ENCODE measurements at regions not wholly inside any gene's neighbourhood (a gene's known extent, or its start where the extent isn't known, plus 50 kb on each side); places are given as distances from the start of the nearest gene placed in this dataset.
A peak's percentile ranks its signal among the peaks of the same experiment; 100 is the strongest.

- Histone ChIP-seq H3K27ac (ENCODE audit: extremely low read depth, low read depth, low read length) (no peak overlapping the region), H3K36me3 (ENCODE audit: control insufficient read depth, insufficient read depth, low read length) (no peaks in the 10 kb centered on the region), H3K9me1 (ENCODE audit: control insufficient read depth, insufficient read depth, low read length) (no peaks in the 10 kb centered on the region), H3K4me2 (ENCODE audit: insufficient read depth, low read length) (no peak overlapping the region), H3K9ac (ENCODE audit: insufficient read depth in 1 of 2, low read depth in 2 of 2, low read length in 2 of 2) (no peak overlapping the region), H3K9me3 (replicated peaks; ENCODE audit: control insufficient read depth, insufficient read depth, low read depth, low read length) (no peaks in the 10 kb centered on the region), H3K4me1 (replicated peaks in 1 of 2; ENCODE audit: control insufficient read depth in 2 of 2, insufficient read depth in 2 of 2, low read length in 2 of 2) (no peaks in the 10 kb centered on the region), H2AFZ (ENCODE audit: low read depth, low read length) (no peak overlapping the region), H3K4me3 (no peak overlapping the region), H3K27me3 (ENCODE audit: control insufficient read depth in 2 of 2, insufficient read depth in 2 of 2, low read length in 2 of 2) (peaks cover 0 to 32% of the 10 kb centered on the region in 2 experiments; a peak in 2 of 5 replicates), H3K79me2 (ENCODE audit: control insufficient read depth, insufficient read depth, low read length) (no peaks in the 10 kb centered on the region), H4K20me1 (replicated peaks; ENCODE audit: control insufficient read depth, insufficient read depth, low read length) (0 out of 2 replicates have a peak, but pooled peaks cover 5% of the 10 kb centered on the region)
- ATAC-seq (no peak), DNase-seq (ENCODE audit: extremely low read depth in 1 of 4, low spot score in 3 of 4) (no peak), FAIRE-seq (no peak)
- no TSS peak for BruUV-seq (replicated peaks)
- intact Hi-C loops (cut with micrococcal nuclease) = loop anchor here (10.0 kb wide), 1 partner anchor 123 kb away; no protein-coding TSS in a partner anchor
- in situ Hi-C loops (cut with MboI) = no loop called here
- ChIA-PET POLR2A (interaction anchor here (0.6 to 1.5 kb wide), 2 partner anchors 12 to 38 kb away, joined by 3 read pairs; no protein-coding TSS in a partner anchor), CTCF (ENCODE audit: low intra/inter-chr PET ratio) (no interaction called here)
- TF ChIP-seq RBM25 (IDR thresholded peaks at IDR 0.05; ENCODE audit: low read depth, low read length, severe bottlenecking) = peak; percentile 94
- TF ChIP-seq BCOR (IDR thresholded peaks at IDR 0.05) = peak; percentile 67; the same call in 1 of the 2 replicates
- TF ChIP-seq ZFP36 (IDR thresholded peaks at IDR 0.05; ENCODE audit: low read depth, low read length, partially characterized antibody) = peak; percentile 66
- TF ChIP-seq ADNP (tag; IDR thresholded peaks at IDR 0.05) = peak; percentile 47; the same call in 1 of the 2 replicates
- no peak for TF ChIP-seq CHD1 (IDR thresholded peaks at IDR 0.05; ENCODE audit: low read length)
- 1% methylated on average over 8 of the region's 8 CpGs for WGBS (ENCODE audit: insufficient coverage, low coverage, missing lambda C conversion rate)
These were observed 69.2 kb upstream of the NEURL1B start for GRCh38 chr5:172571892-172572291.

GRCh38 chr5:172571413-172571812 lies 69.7 kb upstream of the NEURL1B start:
- no peak overlapping the region for H2AFZ ChIP-seq (ENCODE audit: low read depth, low read length)
- H3K9me3 ChIP-seq (replicated peaks; ENCODE audit: control insufficient read depth, insufficient read depth, low read depth, low read length) = no peaks in the 10 kb centered on the region
- no peak overlapping the region for H3K27ac ChIP-seq (ENCODE audit: extremely low read depth, low read depth, low read length)
- ATAC-seq = no peak
- in situ Hi-C loops (cut with MboI) (no loop called here), intact Hi-C loops (cut with micrococcal nuclease) (loop anchor here (10.0 kb wide), 1 partner anchor 123 kb away; no protein-coding TSS in a partner anchor)
- no peak for DNase-seq (ENCODE audit: extremely low read depth in 1 of 4, low spot score in 3 of 4)
- 0% methylated on average over 1 of the region's 3 CpGs for WGBS (ENCODE audit: insufficient coverage, low coverage, missing lambda C conversion rate)
- H4K20me1 ChIP-seq (replicated peaks; ENCODE audit: control insufficient read depth, insufficient read depth, low read length) = 0 out of 2 replicates have a peak, but pooled peaks cover 5% of the 10 kb centered on the region
- no peak overlapping the region for H3K9ac ChIP-seq (ENCODE audit: insufficient read depth in 1 of 2, low read depth in 2 of 2, low read length in 2 of 2)
- H3K4me3 ChIP-seq = no peak overlapping the region
- H3K27me3 ChIP-seq (ENCODE audit: control insufficient read depth in 2 of 2, insufficient read depth in 2 of 2, low read length in 2 of 2) = peaks cover 0 to 37% of the 10 kb centered on the region in 2 experiments; a peak in 2 of 5 replicates
- ChIA-PET CTCF (ENCODE audit: low intra/inter-chr PET ratio) (no interaction called here), POLR2A (interaction anchor here (0.6 to 1.5 kb wide), 2 partner anchors 13 to 38 kb away, joined by 3 read pairs; no protein-coding TSS in a partner anchor)
- no peaks in the 10 kb centered on the region for H3K36me3 ChIP-seq (ENCODE audit: control insufficient read depth, insufficient read depth, low read length)
- no peak overlapping the region for H3K4me2 ChIP-seq (ENCODE audit: insufficient read depth, low read length)
- FAIRE-seq = no peak
- H3K4me1 ChIP-seq (replicated peaks in 1 of 2; ENCODE audit: control insufficient read depth in 2 of 2, insufficient read depth in 2 of 2, low read length in 2 of 2) = no peaks in the 10 kb centered on the region
- no peaks in the 10 kb centered on the region for H3K79me2 ChIP-seq (ENCODE audit: control insufficient read depth, insufficient read depth, low read length)
- no TSS peak for BruUV-seq (replicated peaks)
- no peaks in the 10 kb centered on the region for H3K9me1 ChIP-seq (ENCODE audit: control insufficient read depth, insufficient read depth, low read length)
- no peak for TF ChIP-seq STAT5A (IDR thresholded peaks at IDR 0.05; ENCODE audit: borderline replicate concordance, low read length)
- no peak for TF ChIP-seq ETV5 (CRISPR knock-in tag; IDR thresholded peaks at IDR 0.05; ENCODE audit: low read depth)
- TF ChIP-seq HDAC6 (IDR thresholded peaks at IDR 0.05; ENCODE audit: low read depth, low read length) = no peak
- peak; percentile 74 for TF ChIP-seq SPI1 (IDR thresholded peaks at IDR 0.05; ENCODE audit: borderline replicate concordance, low read depth, low read length)
